ENCODE measurements at regions not wholly inside any gene's neighbourhood (a gene's known extent, or its start where the extent isn't known, plus 50 kb on each side); places are given as distances from the start of the nearest gene placed in this dataset.

DNA sequence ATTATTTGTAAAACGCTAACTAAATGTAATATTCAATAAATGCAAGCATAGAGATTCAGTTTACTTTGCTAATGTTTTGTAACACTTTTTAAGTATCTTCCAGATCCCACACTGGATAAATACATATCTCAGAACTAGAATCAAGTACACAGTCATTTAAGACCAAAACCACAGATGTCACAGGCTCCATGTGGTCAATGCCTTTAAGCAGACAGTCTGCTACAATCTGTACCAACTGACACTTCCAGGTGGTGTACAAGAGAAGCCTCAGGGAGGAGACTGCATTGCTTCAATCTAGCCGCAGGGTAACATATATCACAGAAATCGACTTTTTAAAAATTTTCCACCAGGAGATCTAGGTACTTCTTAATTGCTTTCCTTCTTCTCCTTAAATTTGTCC lies 229.6 kb upstream of the DIAPH2 start:
- no peak for DNase-seq (ENCODE audit: low spot score)
- Histone ChIP-seq H3K9me3 (ENCODE audit: low read depth, low read length, poor library complexity, severe bottlenecking) (no peaks in the 10 kb centered on the region), H3K4me3 (ENCODE audit: low read depth, low read length, poor library complexity, severe bottlenecking) (no peak overlapping the region), H3K27ac (ENCODE audit: low read depth, low read length, poor library complexity, severe bottlenecking) (no peak overlapping the region), H3K4me1 (ENCODE audit: insufficient read depth, low read length, poor library complexity, severe bottlenecking) (no peaks in the 10 kb centered on the region), H3K27me3 (replicated peaks; ENCODE audit: insufficient read depth, low read depth, low read length, poor library complexity) (no peaks in the 10 kb centered on the region), H3K36me3 (ENCODE audit: insufficient read depth, low read length, poor library complexity, severe bottlenecking) (no peaks in the 10 kb centered on the region)
- no TSS peak for BruUV-seq (replicated peaks)
- POLR2A ChIA-PET (ENCODE audit: low non-redundant PET) = no interaction called here
- intact Hi-C loops (cut with micrococcal nuclease; ENCODE audit: unreplicated experiment) = no loop called here
- TF ChIP-seq, protein P1, sequence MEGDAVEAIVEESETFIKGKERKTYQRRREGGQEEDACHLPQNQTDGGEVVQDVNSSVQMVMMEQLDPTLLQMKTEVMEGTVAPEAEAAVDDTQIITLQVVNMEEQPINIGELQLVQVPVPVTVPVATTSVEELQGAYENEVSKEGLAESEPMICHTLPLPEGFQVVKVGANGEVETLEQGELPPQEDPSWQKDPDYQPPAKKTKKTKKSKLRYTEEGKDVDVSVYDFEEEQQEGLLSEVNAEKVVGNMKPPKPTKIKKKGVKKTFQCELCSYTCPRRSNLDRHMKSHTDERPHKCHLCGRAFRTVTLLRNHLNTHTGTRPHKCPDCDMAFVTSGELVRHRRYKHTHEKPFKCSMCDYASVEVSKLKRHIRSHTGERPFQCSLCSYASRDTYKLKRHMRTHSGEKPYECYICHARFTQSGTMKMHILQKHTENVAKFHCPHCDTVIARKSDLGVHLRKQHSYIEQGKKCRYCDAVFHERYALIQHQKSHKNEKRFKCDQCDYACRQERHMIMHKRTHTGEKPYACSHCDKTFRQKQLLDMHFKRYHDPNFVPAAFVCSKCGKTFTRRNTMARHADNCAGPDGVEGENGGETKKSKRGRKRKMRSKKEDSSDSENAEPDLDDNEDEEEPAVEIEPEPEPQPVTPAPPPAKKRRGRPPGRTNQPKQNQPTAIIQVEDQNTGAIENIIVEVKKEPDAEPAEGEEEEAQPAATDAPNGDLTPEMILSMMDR (conservative IDR thresholded peaks at IDR 0.05; ENCODE audit: low read depth, low read length) = no peak
- TF ChIP-seq EZH2 (IDR thresholded peaks at IDR 0.05; ENCODE audit: borderline replicate concordance, low read depth, low read length, poor library complexity, severe bottlenecking) = no peak
- CTCF ChIA-PET = no interaction called here

DNA sequence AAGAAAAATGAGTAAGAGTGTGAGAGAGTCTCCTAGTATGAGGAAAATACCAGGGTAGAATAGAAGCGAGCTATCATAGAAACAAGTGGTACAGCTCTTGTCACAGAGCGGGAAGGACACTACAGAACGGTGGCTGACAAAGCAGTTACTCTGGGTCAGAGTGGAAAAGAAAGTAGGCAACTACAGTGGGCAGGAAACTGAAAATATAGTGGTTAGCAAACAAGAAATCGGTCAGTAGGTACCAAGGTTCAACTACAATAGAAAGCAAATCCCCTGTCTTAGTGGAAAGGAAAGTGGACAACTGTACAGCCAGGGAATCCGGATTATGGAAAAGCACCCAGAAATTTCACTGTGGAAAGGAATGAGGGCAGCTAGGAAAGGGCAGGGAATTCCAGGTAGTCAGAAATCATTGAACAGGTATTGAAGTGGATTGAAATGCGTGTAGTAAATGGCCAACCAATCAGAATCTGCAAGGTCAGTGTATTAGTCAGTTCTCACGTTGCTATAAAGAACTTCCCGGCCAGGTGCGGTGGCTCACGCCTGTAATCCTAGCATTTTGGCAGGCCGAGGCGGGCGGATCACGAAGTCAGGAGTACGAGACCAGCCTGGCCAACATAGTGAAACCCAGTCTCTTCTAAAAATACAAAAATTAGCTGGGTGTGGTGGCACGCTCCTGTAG lies 219.6 kb upstream of the DIAPH2 start:
- H3K9me3 ChIP-seq (ENCODE audit: low read depth, low read length, poor library complexity, severe bottlenecking) = no peaks in the 10 kb centered on the region
- H3K27me3 ChIP-seq (replicated peaks; ENCODE audit: insufficient read depth, low read depth, low read length, poor library complexity) = no peaks in the 10 kb centered on the region
- no peak for TF ChIP-seq EZH2 (IDR thresholded peaks at IDR 0.05; ENCODE audit: borderline replicate concordance, low read depth, low read length, poor library complexity, severe bottlenecking)
- TF ChIP-seq, protein P1 (conservative IDR thresholded peaks at IDR 0.05; ENCODE audit: low read depth, low read length) = no peak
- no peak overlapping the region for H3K27ac ChIP-seq (ENCODE audit: low read depth, low read length, poor library complexity, severe bottlenecking)
- H3K4me3 ChIP-seq (ENCODE audit: low read depth, low read length, poor library complexity, severe bottlenecking) = no peak overlapping the region
- no peaks in the 10 kb centered on the region for H3K36me3 ChIP-seq (ENCODE audit: insufficient read depth, low read length, poor library complexity, severe bottlenecking)
- ChIA-PET CTCF (interaction anchor here (0.5 kb wide), 1 partner anchor 233 kb away, joined by 3 read pairs; no protein-coding TSS in a partner anchor), POLR2A (ENCODE audit: low non-redundant PET) (no interaction called here)
- no TSS peak for BruUV-seq (replicated peaks)
- no peak for DNase-seq (ENCODE audit: low spot score)
- no peaks in the 10 kb centered on the region for H3K4me1 ChIP-seq (ENCODE audit: insufficient read depth, low read length, poor library complexity, severe bottlenecking)
- intact Hi-C loops (cut with micrococcal nuclease; ENCODE audit: unreplicated experiment) = no loop called here

DNA sequence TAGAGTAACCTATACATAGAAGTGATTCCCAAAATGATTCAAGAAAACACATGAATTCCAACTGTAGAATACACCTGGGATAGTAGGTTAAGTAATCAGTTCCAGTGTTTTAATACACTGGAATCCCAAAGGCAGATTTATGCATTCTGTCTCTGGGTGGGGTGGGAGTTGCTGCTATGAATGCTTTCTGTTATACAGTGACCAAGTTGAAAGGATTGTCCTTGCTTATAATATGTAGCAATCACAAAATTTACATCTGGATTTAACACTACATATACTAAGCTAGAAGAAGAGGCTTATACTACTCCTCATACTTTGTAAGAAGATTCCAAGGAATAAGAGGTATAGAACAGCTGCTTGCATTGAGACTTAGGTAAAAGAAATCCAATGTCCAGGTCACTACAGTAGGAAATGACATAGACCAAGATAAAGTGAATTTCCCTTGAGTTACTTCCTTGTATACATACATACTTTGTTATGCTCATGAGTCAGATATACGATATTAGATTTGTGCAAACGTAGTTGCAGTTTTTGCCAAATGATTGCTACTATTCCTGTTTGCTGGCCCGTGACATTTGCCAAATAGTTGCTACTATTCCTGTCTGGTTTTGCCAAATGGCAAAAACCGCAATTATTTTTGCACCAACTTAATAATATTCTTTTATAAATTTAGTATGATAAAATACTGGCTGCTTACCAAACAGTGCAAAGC lies 210.5 kb upstream of the DIAPH2 start:
- H3K27me3 ChIP-seq (replicated peaks; ENCODE audit: insufficient read depth, low read depth, low read length, poor library complexity) = no peaks in the 10 kb centered on the region
- no peak for DNase-seq (ENCODE audit: low spot score)
- no peaks in the 10 kb centered on the region for H3K9me3 ChIP-seq (ENCODE audit: low read depth, low read length, poor library complexity, severe bottlenecking)
- ChIA-PET POLR2A (ENCODE audit: low non-redundant PET) (no interaction called here), CTCF (no interaction called here)
- H3K4me3 ChIP-seq (ENCODE audit: low read depth, low read length, poor library complexity, severe bottlenecking) = no peak overlapping the region
- H3K36me3 ChIP-seq (ENCODE audit: insufficient read depth, low read length, poor library complexity, severe bottlenecking) = no peaks in the 10 kb centered on the region
- intact Hi-C loops (cut with micrococcal nuclease; ENCODE audit: unreplicated experiment) = no loop called here
- H3K27ac ChIP-seq (ENCODE audit: low read depth, low read length, poor library complexity, severe bottlenecking) = no peak overlapping the region
- no peak for TF ChIP-seq EZH2 (IDR thresholded peaks at IDR 0.05; ENCODE audit: borderline replicate concordance, low read depth, low read length, poor library complexity, severe bottlenecking)
- TF ChIP-seq, protein P1 (conservative IDR thresholded peaks at IDR 0.05; ENCODE audit: low read depth, low read length) = no peak
- H3K4me1 ChIP-seq (ENCODE audit: insufficient read depth, low read length, poor library complexity, severe bottlenecking) = no peaks in the 10 kb centered on the region
- BruUV-seq (replicated peaks) = no TSS peak

Data from A673 (cell line).